Fibroblast of mammary gland (primary cell): ENCODE measurements at regions not wholly inside any gene's neighbourhood (a gene's known extent, or its start where the extent isn't known, plus 50 kb on each side); places are given as distances from the start of the nearest gene placed in this dataset.

ENCODE experiments used
- DNase-seq: peaks from one replicate; pipeline ENCODE4 v3.0.0-alpha.2; 2010; ENCODE audit warnings: low read depth
- H3K4me3 ChIP-seq: 2 replicates; pipeline ENCODE4 v1.5.1; 2011; ENCODE audit warnings: low read depth, mild to moderate bottlenecking, low read length, moderate library complexity; ENCODE audit not compliant: control insufficient read depth
- CTCF ChIP-seq: conservative IDR thresholded peaks from 2 replicates; pipeline ENCODE4 v1.5.1; 2011; ENCODE audit warnings: low read depth, low read length, inconsistent platforms; ENCODE audit not compliant: control insufficient read depth, insufficient read depth

- no peak for DNase-seq
- TF ChIP-seq CTCF: no peak
- no peak overlapping the region for H3K4me3 ChIP-seq
Measured at GRCh38 chr15:95645791-95646338, 684.6 kb upstream of the NR2F2 start.

GRCh38 chr15:95646484-95647273, 683.8 kb upstream of the NR2F2 start:
- no peak for DNase-seq
- no peak for TF ChIP-seq CTCF
- H3K4me3 ChIP-seq: no peak overlapping the region

GRCh38 chr15:95647531-95648277, 682.8 kb upstream of the NR2F2 start:
- H3K4me3 ChIP-seq: no peak overlapping the region
- TF ChIP-seq CTCF: no peak
- DNase-seq: no peak

- no peak for TF ChIP-seq CTCF
- no peak for DNase-seq
- no peak overlapping the region for H3K4me3 ChIP-seq
Measured at GRCh38 chr15:95653361-95653805, 677.1 kb upstream of the NR2F2 start.

- H3K4me3 ChIP-seq: no peak overlapping the region
- DNase-seq: no peak
- no peak for TF ChIP-seq CTCF
Measured at GRCh38 chr15:95655089-95655607, 675.4 kb upstream of the NR2F2 start.

GRCh38 chr15:95656595-95656994, 673.9 kb upstream of the NR2F2 start:
- no peak for TF ChIP-seq CTCF
- DNase-seq: no peak
- no peak overlapping the region for H3K4me3 ChIP-seq
